Retinal pigment epithelial cell (primary cell): ENCODE measurements at regions not wholly inside any gene's neighbourhood (a gene's known extent, or its start where the extent isn't known, plus 50 kb on each side); places are given as distances from the start of the nearest gene placed in this dataset.

ENCODE experiments used
- DNase-seq: peaks from one replicate; pipeline ENCODE4 v3.0.0-alpha.2; 2010; ENCODE audit warnings: low read depth
- H3K4me3 ChIP-seq: 2 replicates; pipeline ENCODE4 v1.5.1; 2011; ENCODE audit warnings: mild to moderate bottlenecking, low read length, control low read depth, moderate library complexity
- CTCF ChIP-seq: conservative IDR thresholded peaks from 2 replicates; pipeline ENCODE4 v1.5.1; 2011; ENCODE audit warnings: low read depth, low read length, control low read depth, inconsistent platforms

- TF ChIP-seq CTCF: no peak
Measured at GRCh38 chr15:96501362-96501761, 170.9 kb downstream of the NR2F2 start.

GRCh38 chr15:96502196-96502595 is 171.7 kb downstream of the NR2F2 start:
- no peak for DNase-seq
- no peak overlapping the region for H3K4me3 ChIP-seq
- no peak for TF ChIP-seq CTCF

More at GRCh38 chr15:96501362-96501761, 170.9 kb downstream of the NR2F2 start:
- DNase-seq: no peak
- H3K4me3 ChIP-seq: no peak overlapping the region

- H3K4me3 ChIP-seq: no peak overlapping the region
- no peak for TF ChIP-seq CTCF
- DNase-seq: no peak
Measured at GRCh38 chr15:96503276-96503675, 172.8 kb downstream of the NR2F2 start.

- H3K4me3 ChIP-seq: no peak overlapping the region
- TF ChIP-seq CTCF: no peak
Measured at GRCh38 chr15:96504371-96504770, 173.9 kb downstream of the NR2F2 start.

GRCh38 chr15:96505014-96505413 is 174.5 kb downstream of the NR2F2 start:
- H3K4me3 ChIP-seq: no peak overlapping the region
- no peak for DNase-seq
- no peak for TF ChIP-seq CTCF

More at GRCh38 chr15:96504371-96504770, 173.9 kb downstream of the NR2F2 start:
- no peak for DNase-seq

- DNase-seq: no peak
Measured at GRCh38 chr15:96514607-96515285, 184.2 kb downstream of the NR2F2 start.

More at GRCh38 chr15:96514607-96515285, 184.2 kb downstream of the NR2F2 start:
- no peak overlapping the region for H3K4me3 ChIP-seq
- no peak for TF ChIP-seq CTCF
